ENCODE measurements at regions not wholly inside any gene's neighbourhood (a gene's known extent, or its start where the extent isn't known, plus 50 kb on each side); places are given as distances from the start of the nearest gene placed in this dataset.

- Histone ChIP-seq H4K8ac (ENCODE audit: low read depth, low read length) (no peak overlapping the region), H3K4me2 (ENCODE audit: low read length) (no peak overlapping the region), H2AK5ac (ENCODE audit: low read length) (no peak overlapping the region), H3K9ac (ENCODE audit: low read length) (no peak overlapping the region), H3K36me3 (ENCODE audit: control insufficient read depth in 1 of 2, insufficient read depth in 2 of 2, low read length in 2 of 2) (no peaks in the 10 kb centered on the region), H3K18ac (ENCODE audit: low read length) (no peak overlapping the region), H3K79me1 (ENCODE audit: low read length) (no peaks in the 10 kb centered on the region), H3K4me1 (ENCODE audit: control insufficient read depth in 1 of 2, insufficient read depth in 2 of 2, low read length in 2 of 2) (no peaks in the 10 kb centered on the region), H3K79me2 (ENCODE audit: control insufficient read depth, insufficient read depth, low read length, poor library complexity) (no peaks in the 10 kb centered on the region), H4K12ac (ENCODE audit: low read depth, low read length) (no peak overlapping the region), H3K14ac (ENCODE audit: low read length) (no peak overlapping the region), H2AFZ (ENCODE audit: insufficient read depth, low read length, poor library complexity) (no peak overlapping the region), H3K27ac (ENCODE audit: low read depth, low read length) (no peak overlapping the region), H4K91ac (ENCODE audit: low read depth, low read length) (no peak overlapping the region), H2BK120ac (ENCODE audit: insufficient read depth, low read length, poor library complexity) (no peak overlapping the region), H2BK5ac (ENCODE audit: low read depth, low read length, poor library complexity) (no peak overlapping the region), H3K23ac (ENCODE audit: low read length) (no peak overlapping the region), H2BK12ac (ENCODE audit: low read length) (no peak overlapping the region), H3K4me3 (ENCODE audit: low read depth, low read length) (no peak overlapping the region), H3K4ac (ENCODE audit: low read depth, low read length) (no peak overlapping the region), H3K27me3 (ENCODE audit: insufficient read depth, low read length) (no peaks in the 10 kb centered on the region), H3K9me3 (ENCODE audit: insufficient read depth, low read depth, low read length) (no peaks in the 10 kb centered on the region)
- no CpG with 5 or more reads among the region's 5 CpGs for WGBS (ENCODE audit: extremely low coverage, insufficient coverage, insufficient read length)
- no peak for DNase-seq
Measured at GRCh38 chr2:186345745-186346144, 140.3 kb upstream of the ZC3H15 start.

- no peak overlapping the region for H3K23ac ChIP-seq (ENCODE audit: low read length)
- no peaks in the 10 kb centered on the region for H3K27me3 ChIP-seq (ENCODE audit: insufficient read depth, low read length)
- no peak overlapping the region for H2AK5ac ChIP-seq (ENCODE audit: low read length)
- no peak overlapping the region for H2BK120ac ChIP-seq (ENCODE audit: insufficient read depth, low read length, poor library complexity)
- H3K9ac ChIP-seq (ENCODE audit: low read length), result no peak overlapping the region
- H3K79me1 ChIP-seq (ENCODE audit: low read length), result no peaks in the 10 kb centered on the region
- H2BK12ac ChIP-seq (ENCODE audit: low read length), result no peak overlapping the region
- no peaks in the 10 kb centered on the region for H3K79me2 ChIP-seq (ENCODE audit: control insufficient read depth, insufficient read depth, low read length, poor library complexity)
- no peak overlapping the region for H3K27ac ChIP-seq (ENCODE audit: low read depth, low read length)
- DNase-seq, result no peak
- H4K91ac ChIP-seq (ENCODE audit: low read depth, low read length), result no peak overlapping the region
- no peak overlapping the region for H3K18ac ChIP-seq (ENCODE audit: low read length)
- H2BK5ac ChIP-seq (ENCODE audit: low read depth, low read length, poor library complexity), result no peak overlapping the region
- no peak overlapping the region for H4K12ac ChIP-seq (ENCODE audit: low read depth, low read length)
- H4K8ac ChIP-seq (ENCODE audit: low read depth, low read length), result no peak overlapping the region
- no peak overlapping the region for H3K4ac ChIP-seq (ENCODE audit: low read depth, low read length)
- H3K36me3 ChIP-seq (ENCODE audit: control insufficient read depth in 1 of 2, insufficient read depth in 2 of 2, low read length in 2 of 2), result no peaks in the 10 kb centered on the region
- no peaks in the 10 kb centered on the region for H3K9me3 ChIP-seq (ENCODE audit: insufficient read depth, low read depth, low read length)
- H3K4me2 ChIP-seq (ENCODE audit: low read length), result no peak overlapping the region
- no peak overlapping the region for H3K14ac ChIP-seq (ENCODE audit: low read length)
- no peak overlapping the region for H2AFZ ChIP-seq (ENCODE audit: insufficient read depth, low read length, poor library complexity)
- no peaks in the 10 kb centered on the region for H3K4me1 ChIP-seq (ENCODE audit: control insufficient read depth in 1 of 2, insufficient read depth in 2 of 2, low read length in 2 of 2)
- no peak overlapping the region for H3K4me3 ChIP-seq (ENCODE audit: low read depth, low read length)
Measured at GRCh38 chr2:186346216-186346615, 139.8 kb upstream of the ZC3H15 start.

GRCh38 chr2:186347472-186347871, 138.6 kb upstream of the ZC3H15 start:
- H3K4me2 ChIP-seq (ENCODE audit: low read length), result no peak overlapping the region
- DNase-seq, result no peak
- H3K9ac ChIP-seq (ENCODE audit: low read length), result no peak overlapping the region
- no peak overlapping the region for H2BK12ac ChIP-seq (ENCODE audit: low read length)
- no peaks in the 10 kb centered on the region for H3K36me3 ChIP-seq (ENCODE audit: control insufficient read depth in 1 of 2, insufficient read depth in 2 of 2, low read length in 2 of 2)
- no peak overlapping the region for H2BK120ac ChIP-seq (ENCODE audit: insufficient read depth, low read length, poor library complexity)
- H4K8ac ChIP-seq (ENCODE audit: low read depth, low read length), result no peak overlapping the region
- no peak overlapping the region for H3K18ac ChIP-seq (ENCODE audit: low read length)
- H4K91ac ChIP-seq (ENCODE audit: low read depth, low read length), result no peak overlapping the region
- no peaks in the 10 kb centered on the region for H3K4me1 ChIP-seq (ENCODE audit: control insufficient read depth in 1 of 2, insufficient read depth in 2 of 2, low read length in 2 of 2)
- no peaks in the 10 kb centered on the region for H3K9me3 ChIP-seq (ENCODE audit: insufficient read depth, low read depth, low read length)
- no peak overlapping the region for H3K27ac ChIP-seq (ENCODE audit: low read depth, low read length)
- H3K79me2 ChIP-seq (ENCODE audit: control insufficient read depth, insufficient read depth, low read length, poor library complexity), result no peaks in the 10 kb centered on the region
- H4K12ac ChIP-seq (ENCODE audit: low read depth, low read length), result no peak overlapping the region
- no peak overlapping the region for H2AFZ ChIP-seq (ENCODE audit: insufficient read depth, low read length, poor library complexity)
- no peak overlapping the region for H2AK5ac ChIP-seq (ENCODE audit: low read length)
- no peak overlapping the region for H3K4ac ChIP-seq (ENCODE audit: low read depth, low read length)
- no peak overlapping the region for H3K14ac ChIP-seq (ENCODE audit: low read length)
- no peaks in the 10 kb centered on the region for H3K27me3 ChIP-seq (ENCODE audit: insufficient read depth, low read length)
- H3K4me3 ChIP-seq (ENCODE audit: low read depth, low read length), result no peak overlapping the region
- no peak overlapping the region for H2BK5ac ChIP-seq (ENCODE audit: low read depth, low read length, poor library complexity)
- no peak overlapping the region for H3K23ac ChIP-seq (ENCODE audit: low read length)
- H3K79me1 ChIP-seq (ENCODE audit: low read length), result no peaks in the 10 kb centered on the region

- Histone ChIP-seq H3K4ac (ENCODE audit: low read depth, low read length) (no peak overlapping the region), H3K79me1 (ENCODE audit: low read length) (no peaks in the 10 kb centered on the region), H4K8ac (ENCODE audit: low read depth, low read length) (no peak overlapping the region), H2BK5ac (ENCODE audit: low read depth, low read length, poor library complexity) (no peak overlapping the region), H3K4me1 (ENCODE audit: control insufficient read depth in 1 of 2, insufficient read depth in 2 of 2, low read length in 2 of 2) (no peaks in the 10 kb centered on the region), H2AFZ (ENCODE audit: insufficient read depth, low read length, poor library complexity) (no peak overlapping the region), H2BK12ac (ENCODE audit: low read length) (no peak overlapping the region), H3K79me2 (ENCODE audit: control insufficient read depth, insufficient read depth, low read length, poor library complexity) (no peaks in the 10 kb centered on the region), H2BK120ac (ENCODE audit: insufficient read depth, low read length, poor library complexity) (no peak overlapping the region), H4K91ac (ENCODE audit: low read depth, low read length) (no peak overlapping the region), H3K36me3 (ENCODE audit: control insufficient read depth in 1 of 2, insufficient read depth in 2 of 2, low read length in 2 of 2) (peaks cover 0 to 1% of the 10 kb centered on the region in 2 experiments), H3K23ac (ENCODE audit: low read length) (no peak overlapping the region), H3K9me3 (ENCODE audit: insufficient read depth, low read depth, low read length) (peaks cover 2% of the 10 kb centered on the region), H3K14ac (ENCODE audit: low read length) (no peak overlapping the region), H2AK5ac (ENCODE audit: low read length) (no peak overlapping the region), H3K27ac (ENCODE audit: low read depth, low read length) (no peak overlapping the region), H4K12ac (ENCODE audit: low read depth, low read length) (no peak overlapping the region), H3K18ac (ENCODE audit: low read length) (no peak overlapping the region), H3K4me3 (ENCODE audit: low read depth, low read length) (no peak overlapping the region), H3K27me3 (ENCODE audit: insufficient read depth, low read length) (no peaks in the 10 kb centered on the region), H3K4me2 (ENCODE audit: low read length) (no peak overlapping the region), H3K9ac (ENCODE audit: low read length) (no peak overlapping the region)
- DNase-seq, result no peak
- WGBS (ENCODE audit: extremely low coverage, insufficient coverage, insufficient read length), result no CpG with 5 or more reads among the region's 1 CpG
Measured at GRCh38 chr2:186348200-186348599, 137.9 kb upstream of the ZC3H15 start.

- H4K12ac ChIP-seq (ENCODE audit: low read depth, low read length), result no peak overlapping the region
- H4K8ac ChIP-seq (ENCODE audit: low read depth, low read length), result no peak overlapping the region
- no peak overlapping the region for H3K23ac ChIP-seq (ENCODE audit: low read length)
- no peaks in the 10 kb centered on the region for H3K79me1 ChIP-seq (ENCODE audit: low read length)
- H3K36me3 ChIP-seq (ENCODE audit: control insufficient read depth in 1 of 2, insufficient read depth in 2 of 2, low read length in 2 of 2), result peaks cover 2 to 3% of the 10 kb centered on the region in 2 experiments
- no peak overlapping the region for H2BK120ac ChIP-seq (ENCODE audit: insufficient read depth, low read length, poor library complexity)
- no peak overlapping the region for H4K91ac ChIP-seq (ENCODE audit: low read depth, low read length)
- peaks cover 7% of the 10 kb centered on the region for H3K9me3 ChIP-seq (ENCODE audit: insufficient read depth, low read depth, low read length)
- H3K9ac ChIP-seq (ENCODE audit: low read length), result no peak overlapping the region
- no peaks in the 10 kb centered on the region for H3K4me1 ChIP-seq (ENCODE audit: control insufficient read depth in 1 of 2, insufficient read depth in 2 of 2, low read length in 2 of 2)
- no peak overlapping the region for H2AK5ac ChIP-seq (ENCODE audit: low read length)
- H3K4ac ChIP-seq (ENCODE audit: low read depth, low read length), result no peak overlapping the region
- no peak overlapping the region for H3K14ac ChIP-seq (ENCODE audit: low read length)
- H3K27me3 ChIP-seq (ENCODE audit: insufficient read depth, low read length), result no peaks in the 10 kb centered on the region
- H3K27ac ChIP-seq (ENCODE audit: low read depth, low read length), result no peak overlapping the region
- H3K4me3 ChIP-seq (ENCODE audit: low read depth, low read length), result no peak overlapping the region
- no peak overlapping the region for H2AFZ ChIP-seq (ENCODE audit: insufficient read depth, low read length, poor library complexity)
- no peaks in the 10 kb centered on the region for H3K79me2 ChIP-seq (ENCODE audit: control insufficient read depth, insufficient read depth, low read length, poor library complexity)
- no peak overlapping the region for H2BK5ac ChIP-seq (ENCODE audit: low read depth, low read length, poor library complexity)
- no CpG with 5 or more reads among the region's 2 CpGs for WGBS (ENCODE audit: extremely low coverage, insufficient coverage, insufficient read length)
- H2BK12ac ChIP-seq (ENCODE audit: low read length), result no peak overlapping the region
- H3K4me2 ChIP-seq (ENCODE audit: low read length), result no peak overlapping the region
- no peak for DNase-seq
- no peak overlapping the region for H3K18ac ChIP-seq (ENCODE audit: low read length)
Measured at GRCh38 chr2:186349508-186349907, 136.6 kb upstream of the ZC3H15 start.
